ENCODE measurements at regions not wholly inside any gene's neighbourhood (a gene's known extent, or its start where the extent isn't known, plus 50 kb on each side); places are given as distances from the start of the nearest gene placed in this dataset.

- no peaks in the 10 kb centered on the region for H3K4me1 ChIP-seq
- DNase-seq (ENCODE audit: low spot score in 2 of 2) = no peak
- H3K9me3 ChIP-seq = peaks cover 0 to 7% (median 3%) of the 10 kb centered on the region in 4 donors
- H3K27ac ChIP-seq = no peak overlapping the region
- no peak overlapping the region for H3K4me3 ChIP-seq
- WGBS, 2 donors = 25 to 42% methylated on average over 4 of the region's 4 CpGs
- TF ChIP-seq EP300 (IDR thresholded peaks at IDR 0.05) (no peak), POLR2A (IDR thresholded peaks at IDR 0.05) (no peak)
- TF ChIP-seq, protein P1, sequence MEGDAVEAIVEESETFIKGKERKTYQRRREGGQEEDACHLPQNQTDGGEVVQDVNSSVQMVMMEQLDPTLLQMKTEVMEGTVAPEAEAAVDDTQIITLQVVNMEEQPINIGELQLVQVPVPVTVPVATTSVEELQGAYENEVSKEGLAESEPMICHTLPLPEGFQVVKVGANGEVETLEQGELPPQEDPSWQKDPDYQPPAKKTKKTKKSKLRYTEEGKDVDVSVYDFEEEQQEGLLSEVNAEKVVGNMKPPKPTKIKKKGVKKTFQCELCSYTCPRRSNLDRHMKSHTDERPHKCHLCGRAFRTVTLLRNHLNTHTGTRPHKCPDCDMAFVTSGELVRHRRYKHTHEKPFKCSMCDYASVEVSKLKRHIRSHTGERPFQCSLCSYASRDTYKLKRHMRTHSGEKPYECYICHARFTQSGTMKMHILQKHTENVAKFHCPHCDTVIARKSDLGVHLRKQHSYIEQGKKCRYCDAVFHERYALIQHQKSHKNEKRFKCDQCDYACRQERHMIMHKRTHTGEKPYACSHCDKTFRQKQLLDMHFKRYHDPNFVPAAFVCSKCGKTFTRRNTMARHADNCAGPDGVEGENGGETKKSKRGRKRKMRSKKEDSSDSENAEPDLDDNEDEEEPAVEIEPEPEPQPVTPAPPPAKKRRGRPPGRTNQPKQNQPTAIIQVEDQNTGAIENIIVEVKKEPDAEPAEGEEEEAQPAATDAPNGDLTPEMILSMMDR (IDR thresholded peaks at IDR 0.05) = no peak
- H3K27me3 ChIP-seq = no peaks in the 10 kb centered on the region
- no peaks in the 10 kb centered on the region for H3K36me3 ChIP-seq
Observed at GRCh38 chr6:104349191-104349590, 510.5 kb downstream of the HACE1 start.

GRCh38 chr6:104344223-104344622 lies 515.5 kb downstream of the HACE1 start:
- H3K4me1 ChIP-seq = no peaks in the 10 kb centered on the region
- no peak for DNase-seq (ENCODE audit: low spot score in 2 of 2)
- no peak overlapping the region for H3K27ac ChIP-seq
- no peaks in the 10 kb centered on the region for H3K27me3 ChIP-seq
- no peak overlapping the region for H3K4me3 ChIP-seq
- no peak for TF ChIP-seq POLR2A (IDR thresholded peaks at IDR 0.05)
- no peak for TF ChIP-seq EP300 (IDR thresholded peaks at IDR 0.05)
- TF ChIP-seq, protein P1 (IDR thresholded peaks at IDR 0.05) = no peak
- WGBS, 2 donors = 97% methylated on average over 2 of the region's 2 CpGs
- peaks cover 0 to 12% (median 4%) of the 10 kb centered on the region in 4 donors for H3K9me3 ChIP-seq
- no peaks in the 10 kb centered on the region for H3K36me3 ChIP-seq

DNA sequence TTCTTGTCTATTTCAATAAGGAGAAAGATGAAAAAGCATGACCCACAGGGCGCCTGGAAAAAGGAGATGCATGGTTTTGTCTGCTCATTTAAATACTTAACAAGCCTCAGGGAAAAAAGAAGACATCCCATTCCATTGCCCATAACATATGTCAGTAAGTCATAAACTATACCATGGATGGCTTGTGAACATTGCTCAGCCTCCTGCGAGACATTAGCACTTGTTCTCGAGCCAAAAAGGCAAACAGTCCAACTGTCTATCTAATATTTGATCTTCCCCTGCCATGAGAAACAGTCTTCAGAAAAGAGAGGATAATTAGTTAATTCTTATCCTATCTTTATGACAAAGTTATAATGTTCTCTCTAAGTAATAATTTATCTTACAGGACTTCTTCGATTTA lies 527.4 kb downstream of the HACE1 start:
- TF ChIP-seq EP300 (IDR thresholded peaks at IDR 0.05) (no peak), POLR2A (IDR thresholded peaks at IDR 0.05) (no peak)
- TF ChIP-seq, protein P1 (IDR thresholded peaks at IDR 0.05) = no peak
- no peak overlapping the region for H3K27ac ChIP-seq
- no peaks in the 10 kb centered on the region for H3K27me3 ChIP-seq
- no peak overlapping the region for H3K4me3 ChIP-seq
- H3K9me3 ChIP-seq = no peaks in the 10 kb centered on the region
- no peaks in the 10 kb centered on the region for H3K36me3 ChIP-seq
- no peak for DNase-seq (ENCODE audit: low spot score in 2 of 2)
- WGBS, 2 donors = 54 to 62% methylated on average over 4 of the region's 4 CpGs
- H3K4me1 ChIP-seq = no peaks in the 10 kb centered on the region

DNA sequence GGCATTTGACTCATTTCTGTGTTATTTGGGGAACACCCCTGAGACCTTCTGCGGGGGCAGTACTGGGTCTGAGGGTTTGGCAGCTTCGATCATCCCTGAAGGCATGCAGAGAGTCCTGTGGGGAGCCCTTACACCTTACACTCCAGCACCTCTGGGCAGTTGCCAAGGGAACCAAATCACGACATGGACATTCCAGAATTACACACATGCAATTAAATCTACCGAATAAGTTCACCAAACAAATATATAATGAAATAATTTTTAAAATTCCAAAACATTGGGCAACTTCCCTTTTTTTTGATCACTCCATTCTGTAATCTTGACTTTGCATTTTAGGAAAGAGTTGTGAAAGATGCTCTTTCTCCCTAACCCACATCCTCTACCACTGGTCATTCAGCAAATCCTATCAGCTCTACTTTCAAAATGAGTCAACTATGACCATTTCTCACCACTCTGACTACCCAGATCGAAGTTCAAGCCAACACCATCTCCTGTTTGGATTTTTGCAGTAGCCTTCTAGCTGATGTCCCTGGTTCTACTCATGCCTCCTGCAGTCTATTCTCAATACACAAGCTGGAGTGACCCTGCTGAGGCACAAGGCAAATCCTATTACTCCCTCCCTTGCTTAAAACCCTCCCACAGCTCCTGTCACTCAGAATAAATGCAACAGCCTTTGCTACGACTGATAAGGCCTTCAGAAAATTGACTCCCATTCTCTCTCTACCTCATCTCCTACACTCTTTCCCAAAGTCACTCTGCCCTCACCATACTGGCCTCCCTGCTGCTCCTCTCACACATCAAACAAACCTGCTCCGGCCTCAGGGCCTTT lies 533.3 kb downstream of the HACE1 start:
- DNase-seq (ENCODE audit: low spot score in 2 of 2) = peak in 1 of 2 donors; percentile 14
- Histone ChIP-seq H3K27me3 (no peaks in the 10 kb centered on the region), H3K9me3 (no peaks in the 10 kb centered on the region), H3K36me3 (no peaks in the 10 kb centered on the region), H3K4me3 (no peak overlapping the region), H3K27ac (peak overlapping the region in 1 of 4 donors; percentile 19), H3K4me1 (peaks cover 0 to 11% (median 3%) of the 10 kb centered on the region in 4 donors)
- 60 to 66% methylated on average over 7 of the region's 7 CpGs for WGBS, 2 donors
- TF ChIP-seq EP300 (IDR thresholded peaks at IDR 0.05) = no peak
- no peak for TF ChIP-seq POLR2A (IDR thresholded peaks at IDR 0.05)
- TF ChIP-seq, protein P1 (IDR thresholded peaks at IDR 0.05) = no peak

DNA sequence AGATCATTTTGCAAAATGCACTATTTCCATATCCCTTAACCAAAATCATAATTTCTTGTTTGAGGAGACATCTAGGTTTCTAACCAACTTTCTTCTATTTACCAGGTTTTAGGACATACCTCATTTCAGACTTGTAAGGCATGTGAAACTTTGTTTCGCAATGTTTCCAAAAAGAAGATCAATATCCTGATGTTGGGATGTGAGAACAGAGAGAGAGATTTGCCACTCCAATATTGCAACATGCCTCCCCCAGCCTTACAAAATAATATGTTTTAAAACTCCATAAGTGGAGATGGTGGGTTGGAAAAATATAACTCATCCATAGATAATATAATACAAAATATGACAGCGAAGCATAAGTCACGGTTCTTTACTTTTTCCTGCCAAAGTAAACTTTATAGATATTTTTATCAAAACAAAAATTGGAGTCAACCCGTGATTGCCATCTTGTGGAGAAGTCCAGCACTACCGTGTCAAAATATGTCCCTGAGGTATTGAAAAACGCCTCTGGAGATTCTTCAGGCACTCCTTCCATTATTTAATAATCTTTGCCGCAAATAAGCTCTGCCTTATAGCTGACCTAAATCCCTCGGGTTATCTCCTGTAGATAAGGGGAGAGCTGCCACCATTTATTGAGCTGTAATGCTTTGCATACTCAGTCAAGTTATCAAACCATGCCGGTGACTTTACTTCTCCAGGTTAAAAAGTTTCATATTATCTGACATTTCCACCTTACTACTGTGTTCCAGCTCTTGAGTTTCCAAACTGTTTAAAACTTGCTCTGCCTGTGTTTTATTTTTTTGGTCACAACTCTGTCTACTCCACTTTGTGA lies 534.2 kb downstream of the HACE1 start:
- TF ChIP-seq, protein P1 (IDR thresholded peaks at IDR 0.05) = peak in 4 of 5 experiments; percentile 36 to 49 (median 48)
- TF ChIP-seq EP300 (IDR thresholded peaks at IDR 0.05) = no peak
- DNase-seq (ENCODE audit: low spot score in 2 of 2) = no peak
- H3K27me3 ChIP-seq = no peaks in the 10 kb centered on the region
- H3K27ac ChIP-seq = peak overlapping the region in 1 of 4 donors; percentile 19
- H3K4me3 ChIP-seq = no peak overlapping the region
- H3K36me3 ChIP-seq = no peaks in the 10 kb centered on the region
- peaks cover 0 to 11% (median 3%) of the 10 kb centered on the region in 4 donors for H3K4me1 ChIP-seq
- 23 to 25% methylated on average over 9 of the region's 9 CpGs for WGBS, 2 donors
- H3K9me3 ChIP-seq = no peaks in the 10 kb centered on the region

Measured in tibial nerve (tissue), 4 donors.